BLaER1 treated with 17β-estradiol and CSF1 and Interleukin-3, amounts not matched to agents 10 nM and 100 nM (cell line): ENCODE measurements at regions not wholly inside any gene's neighbourhood (a gene's known extent, or its start where the extent isn't known, plus 50 kb on each side); places are given as distances from the start of the nearest gene placed in this dataset.

ENCODE experiments used
- H3K27ac ChIP-seq, 11 experiments: shearing (Covaris generic); formaldehyde crosslinking; 2 replicates each; pipeline ENCODE4 v1.8.1; 2022
- H3K27me3 ChIP-seq, 11 experiments: shearing (Covaris generic); formaldehyde crosslinking; 2 replicates each; pipeline ENCODE4 v1.8.1; 2022
- H3K36me3 ChIP-seq, 11 experiments: shearing (Covaris generic); formaldehyde crosslinking; 2 replicates each; pipeline ENCODE4 v1.8.1; 2022
- H3K4me1 ChIP-seq, 10 experiments: shearing (Covaris generic); formaldehyde crosslinking; 2 replicates each; pipeline ENCODE4 v1.8.1; 2022
- H3K4me2 ChIP-seq, 11 experiments: shearing (Covaris generic); formaldehyde crosslinking; 2 replicates each; pipeline ENCODE4 v1.8.1; 2022
- H3K4me3 ChIP-seq, 10 experiments: shearing (Covaris generic); formaldehyde crosslinking; 2 replicates each; pipeline ENCODE4 v1.8.1; 2022
- H3K9ac ChIP-seq, 11 experiments: shearing (Covaris generic); formaldehyde crosslinking; 2 replicates each; pipeline ENCODE4 v1.8.1; 2022
- H3K9me3 ChIP-seq, 11 experiments: shearing (Covaris generic); formaldehyde crosslinking; replicated peaks in 1 of 11; 2 replicates each; pipeline ENCODE4 v1.8.1; 2022
- H4K20me1 ChIP-seq, 11 experiments: shearing (Covaris generic); formaldehyde crosslinking; 2 replicates each; pipeline ENCODE4 v1.8.1; 2022
- Cebpa-rat ChIP-seq, 11 experiments: shearing (Covaris generic); IDR thresholded peaks; 2 replicates each; pipeline ENCODE4 v1.8.1; 2022

GRCh38 chr13:50599927-50600326, 243.6 kb downstream of the DLEU7 start:
- H3K27me3 ChIP-seq, result no peaks in the 10 kb centered on the region
- no peak overlapping the region for H3K27ac ChIP-seq

GRCh38 chr13:50608370-50608769, 235.1 kb downstream of the DLEU7 start:
- Histone ChIP-seq H3K4me1 (peaks cover 7 to 16% (median 12%) of the 10 kb centered on the region in 10 experiments; a peak in 19 of 20 replicates), H3K27ac (no peak overlapping the region), H4K20me1 (no peaks in the 10 kb centered on the region), H3K36me3 (no peaks in the 10 kb centered on the region), H3K27me3 (no peaks in the 10 kb centered on the region), H3K9ac (no peak overlapping the region), H3K4me3 (no peak overlapping the region), H3K9me3 (no peaks in the 10 kb centered on the region), H3K4me2 (no peak overlapping the region)
- TF ChIP-seq Cebpa-rat (IDR thresholded peaks at IDR 0.05), result no peak

More at GRCh38 chr13:50599927-50600326, 243.6 kb downstream of the DLEU7 start:
- no peak for TF ChIP-seq Cebpa-rat (IDR thresholded peaks at IDR 0.05)
- Histone ChIP-seq H3K9ac (no peak overlapping the region), H3K36me3 (no peaks in the 10 kb centered on the region), H3K9me3 (peaks cover 0 to 5% (median 0%) of the 10 kb centered on the region in 11 experiments; a peak in 1 of 22 replicates), H3K4me3 (no peak overlapping the region), H3K4me2 (peak overlapping the region in 5 of 11 experiments; percentile 83 to 90 (median 87); a peak in 6 of 22 replicates), H3K4me1 (peaks cover 3 to 56% (median 46%) of the 10 kb centered on the region in 10 experiments; a peak in 19 of 20 replicates), H4K20me1 (no peaks in the 10 kb centered on the region)

GRCh38 chr13:50609011-50609410, 234.5 kb downstream of the DLEU7 start:
- Histone ChIP-seq H3K4me1 (peaks cover 7 to 16% (median 12%) of the 10 kb centered on the region in 10 experiments; a peak in 19 of 20 replicates), H3K27me3 (no peaks in the 10 kb centered on the region), H3K36me3 (no peaks in the 10 kb centered on the region), H3K9me3 (no peaks in the 10 kb centered on the region), H3K27ac (no peak overlapping the region), H3K4me3 (no peak overlapping the region), H3K9ac (no peak overlapping the region), H3K4me2 (no peak overlapping the region), H4K20me1 (no peaks in the 10 kb centered on the region)
- TF ChIP-seq Cebpa-rat (IDR thresholded peaks at IDR 0.05), result no peak

- Histone ChIP-seq H3K9me3 (0 out of 22 replicates have a peak, but pooled peaks cover 0 to 4% (median 0%) of the 10 kb centered on the region in 11 experiments), H3K4me1 (peaks cover 7 to 16% (median 12%) of the 10 kb centered on the region in 10 experiments; a peak in 19 of 20 replicates), H3K9ac (no peak overlapping the region), H3K36me3 (no peaks in the 10 kb centered on the region), H4K20me1 (no peaks in the 10 kb centered on the region), H3K27me3 (no peaks in the 10 kb centered on the region), H3K27ac (no peak overlapping the region), H3K4me3 (no peak overlapping the region), H3K4me2 (no peak overlapping the region)
- no peak for TF ChIP-seq Cebpa-rat (IDR thresholded peaks at IDR 0.05)
Observed at GRCh38 chr13:50610238-50610637, 233.3 kb downstream of the DLEU7 start.

- H3K9ac ChIP-seq, result no peak overlapping the region
- no peaks in the 10 kb centered on the region for H4K20me1 ChIP-seq
- peaks cover 7 to 18% (median 12%) of the 10 kb centered on the region in 10 experiments; a peak in 19 of 20 replicates for H3K4me1 ChIP-seq
- H3K36me3 ChIP-seq, result no peaks in the 10 kb centered on the region
- TF ChIP-seq Cebpa-rat (IDR thresholded peaks at IDR 0.05), result no peak
- H3K4me3 ChIP-seq, result no peak overlapping the region
- no peaks in the 10 kb centered on the region for H3K27me3 ChIP-seq
- H3K9me3 ChIP-seq, result 0 out of 22 replicates have a peak, but pooled peaks cover 0 to 6% (median 0%) of the 10 kb centered on the region in 11 experiments
- H3K27ac ChIP-seq, result peak overlapping the region in 2 of 11 experiments; percentile 19 to 30; a peak in 1 of 22 replicates
- peak overlapping the region; percentile 26 to 51 (median 43) for H3K4me2 ChIP-seq
Observed at GRCh38 chr13:50611117-50611781, 232.2 kb downstream of the DLEU7 start.

GRCh38 chr13:50612717-50613116, 230.8 kb downstream of the DLEU7 start:
- Histone ChIP-seq H3K4me3 (no peak overlapping the region), H3K4me2 (no peak overlapping the region), H3K36me3 (no peaks in the 10 kb centered on the region), H3K9ac (no peak overlapping the region), H3K27ac (no peak overlapping the region), H3K27me3 (no peaks in the 10 kb centered on the region), H4K20me1 (no peaks in the 10 kb centered on the region), H3K4me1 (peaks cover 18 to 33% (median 24%) of the 10 kb centered on the region in 10 experiments), H3K9me3 (0 out of 22 replicates have a peak, but pooled peaks cover 0 to 6% (median 0%) of the 10 kb centered on the region in 11 experiments)
- no peak for TF ChIP-seq Cebpa-rat (IDR thresholded peaks at IDR 0.05)

GRCh38 chr13:50613356-50613831, 230.1 kb downstream of the DLEU7 start:
- no peak overlapping the region for H3K4me2 ChIP-seq
- H3K27ac ChIP-seq, result no peak overlapping the region
- no peak overlapping the region for H3K4me3 ChIP-seq
- TF ChIP-seq Cebpa-rat (IDR thresholded peaks at IDR 0.05), result no peak
- no peaks in the 10 kb centered on the region for H4K20me1 ChIP-seq
- peaks cover 18 to 34% (median 26%) of the 10 kb centered on the region in 10 experiments for H3K4me1 ChIP-seq
- no peak overlapping the region for H3K9ac ChIP-seq
- H3K27me3 ChIP-seq, result no peaks in the 10 kb centered on the region
- 0 out of 22 replicates have a peak, but pooled peaks cover 0 to 6% (median 0%) of the 10 kb centered on the region in 11 experiments for H3K9me3 ChIP-seq
- H3K36me3 ChIP-seq, result no peaks in the 10 kb centered on the region

GRCh38 chr13:50615234-50615633, 228.3 kb downstream of the DLEU7 start:
- Histone ChIP-seq H3K9me3 (0 out of 22 replicates have a peak, but pooled peaks cover 0 to 6% (median 0%) of the 10 kb centered on the region in 11 experiments), H4K20me1 (no peaks in the 10 kb centered on the region), H3K4me3 (no peak overlapping the region), H3K9ac (no peak overlapping the region), H3K4me2 (no peak overlapping the region), H3K27me3 (no peaks in the 10 kb centered on the region), H3K36me3 (no peaks in the 10 kb centered on the region), H3K4me1 (peaks cover 18 to 34% (median 26%) of the 10 kb centered on the region in 10 experiments), H3K27ac (no peak overlapping the region)
- no peak for TF ChIP-seq Cebpa-rat (IDR thresholded peaks at IDR 0.05)

- no peak for TF ChIP-seq Cebpa-rat (IDR thresholded peaks at IDR 0.05)
- Histone ChIP-seq H3K4me2 (no peak overlapping the region; a peak in 2 of 22 replicates), H3K4me3 (no peak overlapping the region), H3K9me3 (0 out of 22 replicates have a peak, but pooled peaks cover 0 to 6% (median 0%) of the 10 kb centered on the region in 11 experiments), H4K20me1 (no peaks in the 10 kb centered on the region), H3K9ac (no peak overlapping the region), H3K27ac (no peak overlapping the region), H3K4me1 (peaks cover 14 to 28% (median 22%) of the 10 kb centered on the region in 10 experiments), H3K27me3 (no peaks in the 10 kb centered on the region), H3K36me3 (no peaks in the 10 kb centered on the region)
Observed at GRCh38 chr13:50616101-50616500, 227.4 kb downstream of the DLEU7 start.
